Cardiac muscle cell (in vitro differentiated cells and primary cell): ENCODE measurements at regions not wholly inside any gene's neighbourhood (a gene's known extent, or its start where the extent isn't known, plus 50 kb on each side); places are given as distances from the start of the nearest gene placed in this dataset.
"Not testable (repeated sequence)": the region's sequence is repeated elsewhere in the genome, so short reads cannot be mapped to it uniquely, and the experiment has no call there.

Experiments
- DNase-seq, 2 donors: peaks; one replicate each; pipeline versions ENCODE4 v3.0.0 to v3.0.0-alpha.2; 2010 to 2017; ENCODE audit warnings: low read depth in 1 of 2, low spot score in 1 of 2
- H3K27ac ChIP-seq: fragments of 200-600 bp; sonication (generic); 2 replicates; pipeline ENCODE4 v1.5.1; 2016
- H3K27me3 ChIP-seq: fragments of 200-600 bp; sonication (generic); 2 replicates; pipeline ENCODE4 v1.6.0; 2016; ENCODE audit warnings: control low read depth
- H3K36me3 ChIP-seq: fragments of 200-600 bp; sonication (generic); 2 replicates; pipeline ENCODE4 v1.5.1; 2016; ENCODE audit warnings: control low read depth
- H3K4me1 ChIP-seq: fragments of 200-600 bp; sonication (generic); 2 replicates; pipeline ENCODE4 v1.8.1; 2017; ENCODE audit warnings: low read depth, mild to moderate bottlenecking, mixed run types
- H3K4me3 ChIP-seq: fragments of 200-600 bp; sonication (generic); 2 replicates; pipeline ENCODE4 v1.5.1; 2016; ENCODE audit warnings: mild to moderate bottlenecking
- H3K9me3 ChIP-seq: fragments of 200-600 bp; sonication (generic); 2 replicates; pipeline ENCODE4 v1.5.1; 2017; ENCODE audit warnings: low read depth, mild to moderate bottlenecking, control low read depth
- CTCF ChIP-seq: IDR thresholded peaks from 2 replicates; pipeline ENCODE4 v1.5.1; 2012; ENCODE audit warnings: low read depth, mild to moderate bottlenecking, low read length

DNA sequence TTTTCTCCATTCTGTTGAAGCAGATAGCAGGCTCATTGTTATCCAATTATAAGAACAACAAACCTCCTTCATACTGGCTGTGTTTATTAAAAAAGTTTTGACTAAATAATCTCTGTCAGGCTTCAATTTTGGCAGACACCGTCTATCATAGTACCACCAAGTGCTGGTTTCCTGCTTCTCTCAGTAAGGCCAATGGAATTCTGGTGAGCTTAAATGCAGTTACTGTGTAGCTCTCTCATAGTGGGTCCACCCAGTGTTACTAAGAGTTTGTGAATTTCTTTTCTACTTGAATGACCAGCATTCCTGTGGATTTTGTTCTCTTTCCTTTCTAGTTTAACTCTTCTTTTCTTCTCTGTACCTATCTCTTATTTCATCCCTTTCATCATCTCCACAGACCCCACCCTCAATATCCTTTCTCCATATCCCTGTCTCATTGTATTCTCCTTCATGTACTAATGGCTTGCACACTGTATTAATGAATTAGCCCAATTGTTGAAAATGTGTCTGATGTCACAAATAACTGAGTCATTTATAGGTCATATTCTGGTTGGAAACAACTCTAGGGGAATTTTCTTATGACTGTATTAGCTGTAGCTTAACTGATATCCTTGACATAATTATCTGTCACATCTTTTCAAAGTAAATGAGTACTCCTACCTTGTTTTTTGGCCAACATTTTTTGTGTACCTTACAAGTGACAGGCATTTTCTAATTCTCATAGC lies 372.1 kb downstream of the FAT3 start:
- Histone ChIP-seq H3K4me3 (no peak overlapping the region), H3K36me3 (no peaks in the 10 kb centered on the region), H3K27ac (no peak overlapping the region), H3K27me3 (no peaks in the 10 kb centered on the region), H3K4me1 (no peaks in the 10 kb centered on the region), H3K9me3 (no peaks in the 10 kb centered on the region)
- TF ChIP-seq CTCF, result no peak
- DNase-seq, result no peak

- no peak overlapping the region for H3K4me3 ChIP-seq
- H3K4me1 ChIP-seq, result no peaks in the 10 kb centered on the region
- no peaks in the 10 kb centered on the region for H3K36me3 ChIP-seq
- H3K27me3 ChIP-seq, result no peaks in the 10 kb centered on the region
- no peak for DNase-seq
- no peaks in the 10 kb centered on the region for H3K9me3 ChIP-seq
- TF ChIP-seq CTCF, result no peak
- no peak overlapping the region for H3K27ac ChIP-seq
Measured at GRCh38 chr11:92601048-92601447, 368.4 kb upstream of the MTNR1B start.

- H3K4me3 ChIP-seq, result no peak overlapping the region
- H3K4me1 ChIP-seq, result no peaks in the 10 kb centered on the region
- no peak overlapping the region for H3K27ac ChIP-seq
- no peak for DNase-seq
- H3K36me3 ChIP-seq, result no peaks in the 10 kb centered on the region
- H3K9me3 ChIP-seq, result no peaks in the 10 kb centered on the region
- no peaks in the 10 kb centered on the region for H3K27me3 ChIP-seq
- TF ChIP-seq CTCF, result no peak
Measured at GRCh38 chr11:92605667-92606066, 363.8 kb upstream of the MTNR1B start.

DNA sequence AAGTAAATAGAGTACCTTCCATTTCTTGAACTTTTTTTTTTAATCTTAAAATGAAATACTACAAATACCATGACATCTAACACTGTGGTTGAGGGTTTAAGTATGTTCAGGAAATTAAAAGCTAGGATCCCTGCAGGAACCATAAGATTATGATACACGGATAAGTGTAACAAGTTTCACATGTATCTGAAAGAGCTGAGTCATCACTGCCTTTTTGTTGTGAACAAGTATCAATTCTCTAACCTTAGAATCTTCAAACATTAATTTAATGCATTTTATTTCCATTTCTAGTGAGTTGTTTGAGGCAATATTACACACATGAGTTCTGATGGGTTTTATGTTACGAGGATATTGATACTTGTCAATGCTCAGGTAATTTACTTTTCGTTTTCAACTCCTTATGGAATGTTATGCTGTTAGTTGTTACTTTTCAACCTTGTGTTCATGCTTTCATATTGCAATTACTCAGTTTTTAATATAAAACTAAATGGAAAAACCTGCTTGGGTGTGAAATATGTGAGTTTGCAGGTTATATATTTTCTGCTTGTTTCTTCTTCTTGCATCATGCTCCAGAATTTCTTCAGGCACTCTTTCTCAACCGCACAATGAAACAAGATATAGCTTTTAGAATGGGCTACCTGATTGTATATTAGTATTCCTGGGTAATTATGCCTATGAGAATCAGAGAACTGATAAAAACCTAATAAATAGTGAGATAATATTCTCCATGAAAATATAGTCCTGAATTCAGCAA lies 361.3 kb upstream of the MTNR1B start:
- Histone ChIP-seq H3K9me3 (no peaks in the 10 kb centered on the region), H3K4me3 (no peak overlapping the region)
- no peak for TF ChIP-seq CTCF

DNA sequence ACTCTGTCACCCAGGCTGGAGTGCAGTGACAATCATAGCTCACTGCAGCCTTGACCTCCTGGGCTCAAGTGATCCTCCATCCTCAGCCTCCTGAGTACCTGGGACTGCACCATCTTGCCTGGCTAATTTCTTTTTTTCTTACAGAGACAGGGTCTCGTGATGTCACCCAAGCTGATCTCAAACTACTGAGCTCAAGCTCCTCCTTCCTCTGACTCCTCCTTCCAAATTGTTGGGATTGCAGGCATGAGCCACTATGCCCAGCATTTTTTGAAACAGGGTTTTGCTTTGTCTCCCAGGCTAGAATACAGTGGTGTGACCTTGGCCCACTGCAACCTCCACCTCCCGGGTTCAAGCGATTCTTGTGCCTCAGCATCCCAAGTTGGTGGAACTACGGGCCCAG lies 358.3 kb upstream of the MTNR1B start:
- H3K27me3 ChIP-seq, result no peaks in the 10 kb centered on the region
- no peak overlapping the region for H3K4me3 ChIP-seq
- no peak for DNase-seq
- TF ChIP-seq CTCF, result no peak
- H3K9me3 ChIP-seq, result no peaks in the 10 kb centered on the region
- no peaks in the 10 kb centered on the region for H3K4me1 ChIP-seq
- H3K36me3 ChIP-seq, result no peaks in the 10 kb centered on the region
- H3K27ac ChIP-seq, result no peak overlapping the region

More for the DNA sequence above, 361.3 kb upstream of the MTNR1B start:
- H3K27me3 ChIP-seq, result no peaks in the 10 kb centered on the region
- H3K4me1 ChIP-seq, result no peaks in the 10 kb centered on the region
- no peaks in the 10 kb centered on the region for H3K36me3 ChIP-seq
- DNase-seq, result no peak
- no peak overlapping the region for H3K27ac ChIP-seq

DNA sequence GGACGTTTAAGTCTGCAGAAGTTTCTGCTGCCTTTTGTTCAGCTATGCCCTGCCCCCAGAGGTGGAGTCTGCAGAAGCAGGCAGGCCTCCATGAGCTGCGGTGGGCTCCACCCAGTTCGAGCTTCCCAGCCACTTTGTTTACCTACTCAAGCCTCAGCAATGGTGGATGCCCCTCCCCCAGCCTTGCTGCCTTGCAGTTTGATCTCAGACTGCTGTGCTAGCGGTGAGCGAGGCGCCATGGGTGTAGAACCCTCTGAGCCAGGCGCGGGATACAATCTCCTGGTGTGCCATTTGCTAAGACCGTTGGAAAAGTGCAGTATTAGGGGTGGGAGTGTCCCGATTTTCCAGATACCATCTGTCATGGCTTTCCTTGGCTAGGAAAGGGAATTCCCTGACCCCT lies 351.4 kb upstream of the MTNR1B start:
- DNase-seq, H3K4me1 ChIP-seq, H3K9me3 ChIP-seq, H3K4me3 ChIP-seq, H3K27me3 ChIP-seq, H3K27ac ChIP-seq, H3K36me3 ChIP-seq: not testable (repeated sequence)
